MCF 10A (cell line): ENCODE measurements at regions not wholly inside any gene's neighbourhood (a gene's known extent, or its start where the extent isn't known, plus 50 kb on each side); places are given as distances from the start of the nearest gene placed in this dataset.

Experiments used
- BruUV-seq: library from RNA; stranded (reverse); fragments of 400-500 nt; replicated peaks from 2 replicates; lab custom pipeline; 2021; lab: Mats Ljungman, UMichigan
- CTCF ChIA-PET: fragments of 300-600 bp; sonication (Branson Sonifier 250); formaldehyde crosslinking; extraction: SDS; loops from one replicate; lab custom pipeline; 2021; ENCODE audit warnings: antibody characterized with exemption, inconsistent platforms; lab: Yijun Ruan, JAX
- POLR2A ChIA-PET: fragments of 300-600, 350-650 bp; sonication (Branson Sonifier 250); formaldehyde crosslinking; extraction: SDS; loops from one replicate; lab custom pipeline; 2020; ENCODE audit warnings: antibody characterized with exemption, inconsistent platforms; lab: Yijun Ruan, JAX
- DNase-seq: peaks from one replicate; pipeline ENCODE4 v3.0.0-alpha.2; 2018; ENCODE audit not compliant: unreplicated experiment
- H3K27ac Mint-ChIP-seq: one replicate; pipeline ENCODE4 v1.8.0; 2022; ENCODE audit warnings: mild to moderate bottlenecking, low read depth, mixed read lengths; ENCODE audit not compliant: unreplicated experiment
- H3K27me3 Mint-ChIP-seq: one replicate; pipeline ENCODE4 v1.8.0; 2022; ENCODE audit warnings: mixed read lengths; ENCODE audit not compliant: insufficient read depth, unreplicated experiment
- H3K36me3 Mint-ChIP-seq: one replicate; pipeline ENCODE4 v1.8.0; 2022; ENCODE audit warnings: mild to moderate bottlenecking, moderate library complexity, mixed read lengths; ENCODE audit not compliant: insufficient read depth, unreplicated experiment
- H3K4me1 Mint-ChIP-seq: one replicate; pipeline ENCODE4 v1.8.0; 2022; ENCODE audit warnings: mixed read lengths; ENCODE audit not compliant: insufficient read depth, unreplicated experiment
- H3K4me3 Mint-ChIP-seq: one replicate; pipeline ENCODE4 v1.8.0; 2022; ENCODE audit warnings: mild to moderate bottlenecking, moderate library complexity, mixed read lengths; ENCODE audit not compliant: unreplicated experiment
- H3K9me3 Mint-ChIP-seq: one replicate; pipeline ENCODE4 v1.8.0; 2022; ENCODE audit warnings: mixed read lengths; ENCODE audit not compliant: unreplicated experiment
- intact Hi-C: fragments of 100-400 bp; cut with micrococcal nuclease; formaldehyde crosslinking; loops from 2 replicates; pipeline ENCODE4 v1.14.1; 2022
- TF ChIP-seq, protein P1 (sequence below): fragments of 200-600 bp; IDR thresholded peaks from one replicate; pipeline ENCODE4 v1.8.0; 2022; ENCODE audit warnings: antibody characterized with exemption, mild to moderate bottlenecking; ENCODE audit not compliant: unreplicated experiment

DNA sequence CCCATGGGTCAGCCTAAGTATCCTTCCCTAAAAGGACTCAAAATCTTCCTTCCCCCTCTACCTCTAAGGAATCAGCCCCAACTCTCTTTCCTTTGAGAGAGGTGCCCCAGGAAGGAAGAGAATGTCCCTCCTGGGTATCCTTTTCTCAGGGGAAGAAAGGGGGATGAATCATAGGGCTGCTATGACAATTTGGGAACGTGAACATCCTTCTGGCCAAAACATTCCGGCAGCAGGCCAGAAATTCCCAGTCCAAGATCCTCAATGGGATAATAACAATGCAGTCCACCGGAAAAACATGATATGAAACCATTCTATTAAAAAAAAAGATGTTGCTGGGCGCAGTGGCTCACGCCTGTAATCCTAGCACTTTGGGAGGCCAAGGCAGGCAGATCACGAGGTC lies 50.8 kb upstream of the CACNA2D3 start:
- H3K36me3 Mint-ChIP-seq, result no peaks in the 10 kb centered on the region
- H3K27ac Mint-ChIP-seq, result no peak overlapping the region
- no peaks in the 10 kb centered on the region for H3K9me3 Mint-ChIP-seq
- no peak overlapping the region for H3K4me3 Mint-ChIP-seq
- H3K27me3 Mint-ChIP-seq, result no peaks in the 10 kb centered on the region
- ChIA-PET POLR2A (no interaction called here), CTCF (interaction anchor here (0.6 to 0.7 kb wide), 2 partner anchors 118 to 153 kb away, joined by 3 to 4 read pairs; no protein-coding TSS in a partner anchor)
- peaks cover 10% of the 10 kb centered on the region for H3K4me1 Mint-ChIP-seq
- DNase-seq, result peak; percentile 54
- no TSS peak for BruUV-seq
- TF ChIP-seq, protein P1, sequence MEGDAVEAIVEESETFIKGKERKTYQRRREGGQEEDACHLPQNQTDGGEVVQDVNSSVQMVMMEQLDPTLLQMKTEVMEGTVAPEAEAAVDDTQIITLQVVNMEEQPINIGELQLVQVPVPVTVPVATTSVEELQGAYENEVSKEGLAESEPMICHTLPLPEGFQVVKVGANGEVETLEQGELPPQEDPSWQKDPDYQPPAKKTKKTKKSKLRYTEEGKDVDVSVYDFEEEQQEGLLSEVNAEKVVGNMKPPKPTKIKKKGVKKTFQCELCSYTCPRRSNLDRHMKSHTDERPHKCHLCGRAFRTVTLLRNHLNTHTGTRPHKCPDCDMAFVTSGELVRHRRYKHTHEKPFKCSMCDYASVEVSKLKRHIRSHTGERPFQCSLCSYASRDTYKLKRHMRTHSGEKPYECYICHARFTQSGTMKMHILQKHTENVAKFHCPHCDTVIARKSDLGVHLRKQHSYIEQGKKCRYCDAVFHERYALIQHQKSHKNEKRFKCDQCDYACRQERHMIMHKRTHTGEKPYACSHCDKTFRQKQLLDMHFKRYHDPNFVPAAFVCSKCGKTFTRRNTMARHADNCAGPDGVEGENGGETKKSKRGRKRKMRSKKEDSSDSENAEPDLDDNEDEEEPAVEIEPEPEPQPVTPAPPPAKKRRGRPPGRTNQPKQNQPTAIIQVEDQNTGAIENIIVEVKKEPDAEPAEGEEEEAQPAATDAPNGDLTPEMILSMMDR, result no peak
- intact Hi-C loops, result no loop called here

DNA sequence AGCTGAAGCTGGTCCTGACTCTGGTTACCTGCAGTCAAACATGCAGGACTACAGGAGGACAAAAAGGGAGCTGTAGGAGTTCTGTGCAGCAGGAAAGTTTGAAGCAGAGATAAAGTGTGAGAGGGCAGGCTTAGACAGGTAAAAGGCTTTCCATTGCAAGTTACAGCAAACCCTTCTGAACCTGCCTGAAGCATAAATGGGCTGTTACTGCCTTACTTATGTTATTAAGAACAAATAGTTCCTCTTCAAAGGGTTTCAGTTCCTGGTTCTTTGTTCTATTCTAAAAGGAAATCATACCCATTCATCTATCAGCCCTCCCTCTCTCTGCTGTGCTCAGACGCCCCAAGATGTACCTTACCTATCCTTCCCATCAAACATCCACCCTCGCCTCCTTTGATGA lies 52.4 kb upstream of the CACNA2D3 start:
- no peaks in the 10 kb centered on the region for H3K27me3 Mint-ChIP-seq
- H3K27ac Mint-ChIP-seq, result no peak overlapping the region
- intact Hi-C loops, result no loop called here
- no peak overlapping the region for H3K4me3 Mint-ChIP-seq
- no peaks in the 10 kb centered on the region for H3K36me3 Mint-ChIP-seq
- no peak for DNase-seq
- peaks cover 15% of the 10 kb centered on the region for H3K4me1 Mint-ChIP-seq
- ChIA-PET POLR2A (no interaction called here), CTCF (interaction anchor here (0.6 kb wide), 2 partner anchors 11 to 51 kb away, joined by 3 read pairs; no protein-coding TSS in a partner anchor)
- TF ChIP-seq, protein P1, result no peak
- H3K9me3 Mint-ChIP-seq, result no peaks in the 10 kb centered on the region
- BruUV-seq, result no TSS peak

DNA sequence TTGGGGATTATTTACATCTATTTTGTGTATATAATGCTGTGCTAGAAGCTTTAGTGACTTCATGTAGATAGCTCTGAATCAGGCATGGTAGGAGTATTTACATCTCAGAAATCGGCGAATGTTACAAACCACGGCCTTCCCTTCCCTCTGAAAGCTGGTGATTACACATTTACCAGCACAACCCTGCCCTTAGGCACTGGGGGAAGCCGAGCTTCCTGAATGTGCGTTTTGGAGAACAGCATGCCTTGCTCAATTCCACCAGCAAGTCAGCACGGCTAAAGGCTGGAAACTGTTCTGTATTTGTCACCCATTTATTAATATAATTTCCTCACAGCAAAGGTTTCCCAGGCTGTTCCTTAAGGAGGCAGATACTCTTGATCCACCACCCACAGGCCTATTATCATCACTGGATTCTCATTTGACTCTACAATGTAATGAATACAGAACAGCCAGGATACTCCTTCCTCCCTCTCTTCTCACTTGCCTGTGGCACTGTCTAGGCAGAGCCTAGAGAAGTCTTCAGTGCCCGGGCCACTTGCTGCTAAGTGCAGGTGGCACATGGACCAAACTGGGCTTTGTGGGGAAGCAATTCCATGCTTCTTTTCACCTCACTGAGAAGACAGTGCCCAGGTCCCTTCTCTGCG lies 55.2 kb upstream of the CACNA2D3 start:
- CTCF ChIA-PET, result interaction anchor here (0.7 to 1.8 kb wide), 4 partner anchors 14 to 129 kb away, joined by 3 to 6 read pairs (median 4); no protein-coding TSS in a partner anchor
- Mint-ChIP-seq H3K27ac (peak overlapping the region; percentile 40), H3K36me3 (no peaks in the 10 kb centered on the region), H3K9me3 (no peaks in the 10 kb centered on the region), H3K4me1 (peaks cover 16% of the 10 kb centered on the region), H3K4me3 (no peak overlapping the region), H3K27me3 (no peaks in the 10 kb centered on the region)
- POLR2A ChIA-PET, result interaction anchor here (0.8 to 1.4 kb wide), 5 partner anchors 11 to 176 kb away, joined by 3 to 6 read pairs (median 5); no protein-coding TSS in a partner anchor
- TF ChIP-seq, protein P1, result no peak
- intact Hi-C loops, result no loop called here
- DNase-seq, result peak; percentile 88
- BruUV-seq, result no TSS peak

DNA sequence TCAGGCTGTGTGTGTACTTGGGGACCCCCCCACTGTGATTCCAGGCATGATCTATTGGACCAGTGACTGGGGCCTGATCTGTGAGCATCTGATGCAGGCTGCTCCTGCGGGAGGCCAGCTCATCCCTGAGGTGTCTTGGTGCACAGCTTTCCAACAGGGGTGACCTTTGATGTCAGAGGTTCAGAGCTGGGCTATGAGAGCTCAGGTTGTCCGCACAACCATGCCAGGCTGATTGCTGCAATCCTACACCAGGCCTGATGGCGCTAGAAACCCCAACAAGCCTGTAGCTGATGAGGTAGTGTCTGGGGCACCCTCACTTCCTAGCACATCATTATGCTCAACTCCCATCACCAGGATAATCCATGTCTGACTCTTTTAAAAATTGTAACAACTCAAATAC lies 56.1 kb upstream of the CACNA2D3 start:
- TF ChIP-seq, protein P1, result no peak
- intact Hi-C loops, result no loop called here
- BruUV-seq, result no TSS peak
- H3K4me1 Mint-ChIP-seq, result peaks cover 16% of the 10 kb centered on the region
- no peaks in the 10 kb centered on the region for H3K9me3 Mint-ChIP-seq
- H3K27me3 Mint-ChIP-seq, result no peaks in the 10 kb centered on the region
- DNase-seq, result no peak
- H3K4me3 Mint-ChIP-seq, result no peak overlapping the region
- H3K27ac Mint-ChIP-seq, result peak overlapping the region; percentile 40
- no peaks in the 10 kb centered on the region for H3K36me3 Mint-ChIP-seq
- POLR2A ChIA-PET, result interaction anchor here (1.1 to 1.4 kb wide), 3 partner anchors 10 to 175 kb away, joined by 5 to 6 read pairs (median 5); no protein-coding TSS in a partner anchor
- CTCF ChIA-PET, result interaction anchor here (1.6 to 1.8 kb wide), 3 partner anchors 14 to 128 kb away, joined by 4 to 6 read pairs (median 5); no protein-coding TSS in a partner anchor
